Muscle of leg (tissue), 3 donors: ENCODE measurements at regions not wholly inside any gene's neighbourhood (a gene's known extent, or its start where the extent isn't known, plus 50 kb on each side); places are given as distances from the start of the nearest gene placed in this dataset.
A peak's percentile ranks its signal among the peaks of the same experiment; 100 is the strongest.
"Not testable (repeated sequence)": the region's sequence is repeated elsewhere in the genome, so short reads cannot be mapped to it uniquely, and the experiment has no call there.

Experiments used
- DNase-seq: peaks from one replicate; pipeline ENCODE4 v3.0.0; 2013
- H3K27ac ChIP-seq: one replicate; pipeline ENCODE4 v1.5.1; 2013; ENCODE audit warnings: mild to moderate bottlenecking, low read length, control low read depth
- H3K27me3 ChIP-seq: one replicate; pipeline ENCODE4 v1.6.1; 2013; ENCODE audit warnings: low read length; ENCODE audit not compliant: control insufficient read depth, insufficient read depth
- H3K36me3 ChIP-seq: one replicate; pipeline ENCODE4 v1.6.1; 2013; ENCODE audit warnings: low read length; ENCODE audit not compliant: control insufficient read depth, insufficient read depth
- H3K4me1 ChIP-seq: one replicate; pipeline ENCODE4 v1.6.1; 2013; ENCODE audit warnings: low read length; ENCODE audit not compliant: control insufficient read depth, insufficient read depth
- H3K4me3 ChIP-seq: one replicate; pipeline ENCODE4 v1.5.1; 2013; ENCODE audit warnings: low read length, control low read depth
- H3K9me3 ChIP-seq: replicated peaks from 2 replicates; pipeline ENCODE4 v1.6.1; 2013; ENCODE audit warnings: low read depth, low read length; ENCODE audit not compliant: control insufficient read depth
- WGBS: methylation state at CpG from one replicate; pipeline ENCODE4 v1.1.5; 2013; ENCODE audit warnings: missing lambda C conversion rate; ENCODE audit not compliant: insufficient coverage; 5-methylcytosine and 5-hydroxymethylcytosine counted together

DNA sequence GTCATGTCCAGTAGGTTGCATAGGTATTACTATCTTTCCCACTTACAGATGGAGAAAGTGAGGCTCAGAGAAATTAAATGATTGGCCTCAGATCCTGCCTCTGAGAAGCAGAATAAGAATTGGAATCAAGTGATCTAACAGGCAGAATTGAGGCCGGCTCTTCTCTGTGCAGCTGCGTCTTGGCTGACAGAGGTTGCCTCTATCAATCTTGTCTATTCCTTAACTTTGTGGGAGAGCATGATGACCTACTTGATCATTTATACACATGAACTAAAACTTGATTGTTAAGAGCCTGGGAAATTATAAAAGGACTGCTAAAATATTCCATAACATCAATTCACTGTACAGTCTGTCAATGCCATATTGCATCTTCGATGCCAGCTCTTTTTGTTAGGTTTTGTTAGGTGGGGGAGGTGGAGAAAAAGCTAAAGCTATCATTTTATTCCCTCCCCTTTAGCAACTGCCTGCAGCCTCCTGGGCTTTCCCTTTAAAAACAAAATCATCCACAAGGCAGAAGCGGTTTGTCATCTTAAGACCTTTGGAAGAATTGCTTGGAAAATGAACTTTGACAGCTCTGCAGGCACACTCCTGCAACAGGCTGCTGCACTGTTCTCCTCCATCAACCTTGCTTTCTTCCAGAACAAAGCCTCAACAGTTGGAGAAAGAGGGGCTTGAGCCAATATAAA, 247.4 kb downstream of the SMARCA2 start:
- WGBS = 0% methylated on average over 1 of the region's 4 CpGs
- Histone ChIP-seq H3K4me1 (peaks cover 11% of the 10 kb centered on the region), H3K4me3 (no peak overlapping the region), H3K27me3 (no peaks in the 10 kb centered on the region), H3K27ac (no peak overlapping the region), H3K9me3 (no peaks in the 10 kb centered on the region), H3K36me3 (no peaks in the 10 kb centered on the region)
- DNase-seq = peak; percentile 69

DNA sequence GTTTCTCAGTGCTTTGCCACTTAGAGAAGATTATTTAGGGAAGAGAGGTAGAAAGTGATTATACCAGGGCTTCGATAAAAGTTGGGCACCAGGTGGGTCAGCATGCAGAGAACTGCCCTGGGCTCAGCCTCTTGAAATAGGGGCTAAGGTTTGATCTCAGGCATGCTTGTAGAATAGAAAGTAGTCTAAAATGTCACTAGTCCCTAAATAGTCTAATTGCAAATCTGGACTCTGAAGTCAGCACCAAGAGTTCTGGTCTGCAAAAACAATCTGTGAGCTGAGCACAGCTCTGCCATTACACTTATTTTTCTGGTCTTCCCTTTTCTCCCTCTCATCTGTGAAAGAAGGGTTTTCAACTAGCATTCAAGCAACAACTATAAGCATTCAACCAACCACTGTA, 248.0 kb downstream of the SMARCA2 start:
- WGBS = 67% methylated on average over 1 of the region's 1 CpG
- Histone ChIP-seq H3K4me3 (no peak overlapping the region), H3K27me3 (no peaks in the 10 kb centered on the region)

DNA sequence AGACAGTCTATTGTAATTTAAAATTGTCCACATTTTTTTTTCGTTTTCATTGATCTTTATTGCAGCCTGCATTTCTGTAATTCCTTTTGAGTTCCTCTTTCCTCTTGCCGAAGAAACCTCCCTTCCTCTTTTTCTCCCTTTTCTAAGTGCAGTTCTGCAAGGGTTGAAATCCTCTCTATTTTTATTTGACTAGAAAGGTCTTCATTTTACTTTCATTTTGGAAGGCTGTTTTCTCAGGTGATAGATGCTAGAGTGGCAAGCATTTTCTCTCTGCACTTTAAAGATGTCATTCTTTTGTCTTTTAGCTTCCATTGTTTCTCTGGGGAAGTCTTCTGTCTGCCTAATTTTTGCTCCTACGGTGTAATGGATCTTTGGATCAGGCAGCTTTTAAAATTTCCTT, 248.5 kb downstream of the SMARCA2 start:
- H3K27me3 ChIP-seq = no peaks in the 10 kb centered on the region
- no peaks in the 10 kb centered on the region for H3K36me3 ChIP-seq
- peaks cover 14% of the 10 kb centered on the region for H3K4me1 ChIP-seq
- no peak overlapping the region for H3K4me3 ChIP-seq
- no peaks in the 10 kb centered on the region for H3K9me3 ChIP-seq
- H3K27ac ChIP-seq = no peak overlapping the region
- no peak for DNase-seq
- no CpG with 5 or more reads among the region's 3 CpGs for WGBS

More for the DNA sequence above, 248.0 kb downstream of the SMARCA2 start:
- no peak overlapping the region for H3K27ac ChIP-seq
- peaks cover 14% of the 10 kb centered on the region for H3K4me1 ChIP-seq
- H3K9me3 ChIP-seq = no peaks in the 10 kb centered on the region
- no peaks in the 10 kb centered on the region for H3K36me3 ChIP-seq
- DNase-seq = peak; percentile 25

DNA sequence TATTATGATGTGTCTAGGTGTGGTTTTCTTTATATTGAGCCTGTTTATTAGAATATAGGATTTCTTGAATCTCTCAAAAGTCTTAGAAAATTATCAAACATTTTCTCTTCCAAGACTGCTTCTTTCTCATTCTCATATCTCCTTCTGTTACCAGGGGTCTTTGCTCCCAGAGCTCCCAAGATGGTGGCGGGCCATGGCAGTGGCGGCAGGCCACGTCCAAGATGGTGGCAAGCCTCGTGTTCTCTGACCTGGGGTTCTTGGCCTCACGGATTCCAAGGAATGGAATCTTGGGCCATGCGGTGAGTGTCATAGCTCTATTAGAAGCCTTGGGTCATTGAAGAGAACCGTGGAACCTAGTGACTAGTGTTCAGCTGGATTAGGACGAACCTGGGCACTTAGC, 248.9 kb downstream of the SMARCA2 start:
- H3K4me3 ChIP-seq = no peak overlapping the region
- H3K27me3 ChIP-seq = no peaks in the 10 kb centered on the region
- no peak overlapping the region for H3K27ac ChIP-seq
- DNase-seq = no peak
- H3K4me1 ChIP-seq = peaks cover 14% of the 10 kb centered on the region
- no peaks in the 10 kb centered on the region for H3K9me3 ChIP-seq
- 98% methylated on average over 8 of the region's 8 CpGs for WGBS
- no peaks in the 10 kb centered on the region for H3K36me3 ChIP-seq

DNA sequence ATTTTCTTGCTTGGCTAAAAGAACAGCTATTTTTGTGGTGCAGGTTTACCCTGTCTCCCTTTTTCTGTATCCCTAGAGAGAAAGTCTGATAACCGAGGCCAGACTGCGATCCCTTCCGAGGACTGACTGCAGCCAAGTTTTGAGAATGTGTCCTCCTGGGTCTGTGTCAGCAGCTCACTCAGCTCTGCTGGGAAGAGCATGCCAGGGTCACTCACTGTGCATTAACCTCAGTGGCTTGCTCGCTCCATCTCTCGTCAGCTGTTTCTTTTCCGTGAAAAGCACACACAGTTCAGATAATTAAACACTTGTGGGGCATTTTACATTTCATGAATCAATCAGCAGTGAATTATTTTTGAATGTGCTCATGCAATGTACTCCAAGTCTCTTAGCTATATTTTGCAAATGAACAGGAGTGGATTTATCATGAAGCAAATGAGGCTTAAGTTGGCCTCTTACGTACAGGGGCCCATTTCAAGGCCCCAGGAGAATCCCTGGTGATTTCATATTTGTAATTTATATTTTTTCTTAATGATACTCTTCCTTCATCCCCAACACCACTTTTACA, 252.1 kb downstream of the SMARCA2 start:
- WGBS = 35% methylated on average over 5 of the region's 7 CpGs
- peaks cover 12% of the 10 kb centered on the region for H3K4me1 ChIP-seq
- H3K27ac ChIP-seq = no peak overlapping the region
- no peaks in the 10 kb centered on the region for H3K27me3 ChIP-seq
- DNase-seq = peak; percentile 53
- H3K9me3 ChIP-seq = no peaks in the 10 kb centered on the region
- H3K36me3 ChIP-seq = no peaks in the 10 kb centered on the region
- no peak overlapping the region for H3K4me3 ChIP-seq

DNA sequence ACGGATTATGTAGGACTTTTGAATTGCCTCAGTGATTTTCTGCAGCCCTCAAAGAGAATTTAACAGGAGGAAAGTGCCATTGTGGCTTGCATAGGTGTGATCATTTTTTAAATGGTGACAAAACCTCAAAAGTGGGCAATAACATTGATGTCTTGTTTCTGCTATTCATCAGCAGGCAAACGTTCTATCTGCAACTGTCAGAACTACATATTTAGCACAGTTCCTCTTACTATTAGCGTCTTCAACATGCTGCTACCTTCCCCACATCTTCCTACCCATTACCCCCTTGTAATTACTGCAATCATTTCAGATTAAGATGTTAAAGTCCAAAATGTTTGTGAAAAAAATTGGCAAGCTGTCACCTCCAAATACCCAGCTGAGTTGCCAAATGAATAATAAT, 254.6 kb downstream of the SMARCA2 start:
- DNase-seq = no peak
- Histone ChIP-seq H3K27me3 (no peaks in the 10 kb centered on the region), H3K4me3 (no peak overlapping the region), H3K27ac (no peak overlapping the region), H3K4me1 (peaks cover 7% of the 10 kb centered on the region), H3K9me3 (no peaks in the 10 kb centered on the region), H3K36me3 (no peaks in the 10 kb centered on the region)
- 33% methylated on average over 1 of the region's 3 CpGs for WGBS

DNA sequence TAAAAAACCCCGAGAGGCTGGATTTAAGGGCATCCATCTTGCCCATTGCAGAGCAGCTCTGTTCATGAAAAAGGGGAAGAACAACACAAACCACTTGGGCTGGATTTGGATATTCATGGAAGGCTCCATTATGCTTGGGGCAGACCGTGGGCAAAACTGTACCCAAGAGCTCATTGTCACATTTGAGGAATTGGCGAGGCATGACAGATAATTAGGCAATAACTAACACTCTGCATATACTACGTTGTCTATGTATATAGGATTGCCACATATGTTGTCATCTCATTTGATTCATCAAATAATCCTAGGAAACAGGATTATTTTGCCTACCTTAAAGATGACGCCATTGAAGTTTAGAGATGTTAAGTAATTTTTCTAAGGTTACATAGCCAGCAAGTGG, 255.4 kb downstream of the SMARCA2 start:
- Histone ChIP-seq H3K27me3 (no peaks in the 10 kb centered on the region), H3K36me3 (no peaks in the 10 kb centered on the region), H3K4me1 (peaks cover 7% of the 10 kb centered on the region), H3K9me3 (no peaks in the 10 kb centered on the region), H3K4me3 (no peak overlapping the region), H3K27ac (no peak overlapping the region)
- WGBS = 89% methylated on average over 1 of the region's 5 CpGs
- no peak for DNase-seq

DNA sequence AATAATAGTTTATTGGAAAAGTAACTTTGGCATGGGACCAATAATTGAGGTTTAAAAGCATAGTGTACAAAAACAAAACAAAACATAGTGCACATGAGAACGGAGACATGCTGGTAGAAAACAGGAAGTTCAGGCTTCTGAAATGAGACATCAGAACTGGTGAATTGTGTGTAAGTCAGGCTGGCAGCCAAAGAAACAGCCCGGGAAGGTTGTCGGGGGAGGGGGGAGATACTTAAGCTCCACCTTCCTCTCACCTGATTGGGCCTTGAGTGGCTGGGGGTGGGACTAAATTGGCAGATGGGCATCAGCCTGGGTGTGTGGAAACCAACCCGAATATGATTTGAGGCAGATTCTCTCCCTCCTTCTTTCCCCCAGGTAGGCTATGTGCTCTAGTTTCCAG, 256.3 kb downstream of the SMARCA2 start:
- Histone ChIP-seq H3K4me1 (peaks cover 7% of the 10 kb centered on the region), H3K27ac (no peak overlapping the region), H3K27me3 (no peaks in the 10 kb centered on the region), H3K4me3 (no peak overlapping the region), H3K9me3 (no peaks in the 10 kb centered on the region), H3K36me3 (no peaks in the 10 kb centered on the region)
- DNase-seq = peak; percentile 42
- no CpG with 5 or more reads among the region's 4 CpGs for WGBS

DNA sequence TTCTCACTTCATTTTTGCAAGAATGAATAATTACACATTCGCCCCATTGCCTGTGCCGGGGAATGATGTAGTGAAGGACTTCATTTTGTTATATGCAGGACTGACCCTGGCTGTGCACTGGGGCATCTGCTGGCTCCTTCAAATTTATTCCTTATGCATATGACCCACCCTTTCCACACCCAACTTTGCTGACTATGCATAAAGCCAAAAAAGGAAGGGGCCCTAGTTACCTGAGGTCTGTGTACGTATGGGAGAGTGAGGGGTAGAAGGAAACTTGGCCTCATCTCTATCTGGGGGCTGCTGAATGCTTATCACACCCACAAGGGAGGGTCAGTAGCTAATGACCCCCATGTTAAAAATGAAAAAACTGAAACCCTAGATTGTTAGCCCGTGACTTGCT, 259.6 kb downstream of the SMARCA2 start:
- no peaks in the 10 kb centered on the region for H3K9me3 ChIP-seq
- no peaks in the 10 kb centered on the region for H3K27me3 ChIP-seq
- no peaks in the 10 kb centered on the region for H3K4me1 ChIP-seq
- H3K27ac ChIP-seq = no peak overlapping the region
- no peak for DNase-seq
- no CpG with 5 or more reads among the region's 4 CpGs for WGBS
- no peak overlapping the region for H3K4me3 ChIP-seq
- H3K36me3 ChIP-seq = no peaks in the 10 kb centered on the region

DNA sequence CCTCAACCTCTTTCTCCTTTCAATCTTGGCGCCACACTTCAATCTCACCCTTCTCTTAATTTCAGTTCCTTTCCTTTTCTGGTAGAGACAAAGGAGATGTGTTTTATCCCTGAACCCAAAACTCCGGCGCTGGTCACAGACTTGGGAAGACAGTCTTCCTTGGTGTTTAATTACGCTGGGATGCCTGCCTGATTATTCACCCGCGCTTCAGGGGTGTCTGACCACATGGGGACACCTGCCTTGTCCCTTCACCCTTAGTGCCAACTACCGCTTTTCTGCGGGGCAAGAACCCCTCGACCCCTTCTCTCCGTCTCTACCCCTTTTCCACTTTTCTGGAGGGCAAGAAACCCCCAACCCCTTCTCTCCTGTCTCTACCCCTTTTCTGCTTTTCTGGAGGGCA, 261.1 kb downstream of the SMARCA2 start:
- Histone ChIP-seq H3K4me1 (no peaks in the 10 kb centered on the region), H3K27ac (no peak overlapping the region), H3K4me3 (no peak overlapping the region), H3K9me3 (no peaks in the 10 kb centered on the region), H3K36me3 (no peaks in the 10 kb centered on the region), H3K27me3 (no peaks in the 10 kb centered on the region)
- no peak for DNase-seq
- 96% methylated on average over 9 of the region's 10 CpGs for WGBS

DNA sequence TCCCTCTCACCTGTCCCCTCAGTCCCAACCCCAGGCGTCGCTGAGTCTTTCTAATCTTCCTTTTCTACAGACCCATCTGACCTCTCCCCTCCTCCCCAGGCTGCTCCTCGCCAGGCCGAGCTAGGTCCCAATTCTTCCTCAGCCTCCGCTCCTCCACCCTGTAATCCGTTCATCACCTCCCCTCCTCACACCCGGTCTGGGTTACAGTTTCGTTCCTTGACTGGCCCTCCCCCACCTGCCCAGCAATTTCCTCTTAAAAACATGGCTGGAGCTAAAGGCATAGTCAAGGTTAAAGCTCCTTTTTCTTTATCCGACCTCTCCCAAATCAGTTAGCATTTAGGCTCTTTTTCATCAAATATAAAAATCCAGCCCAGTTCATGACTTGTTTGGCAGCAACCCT, 262.0 kb downstream of the SMARCA2 start:
- H3K36me3 ChIP-seq, H3K9me3 ChIP-seq, H3K27me3 ChIP-seq, DNase-seq, H3K27ac ChIP-seq, H3K4me3 ChIP-seq, H3K4me1 ChIP-seq: not testable (repeated sequence)
- WGBS = 69% methylated on average over 5 of the region's 9 CpGs
